ENCODE measurements at regions not wholly inside any gene's neighbourhood (a gene's known extent, or its start where the extent isn't known, plus 50 kb on each side); places are given as distances from the start of the nearest gene placed in this dataset.

- no peak for DNase-seq (ENCODE audit: low spot score)
Measured at GRCh38 chr10:30531751-30532530, 97.6 kb downstream of the LYZL2 start.

- peak; percentile 74 for DNase-seq (ENCODE audit: low spot score)
Measured at GRCh38 chr10:30529373-30529998, 95.5 kb downstream of the MAP3K8 start.

GRCh38 chr10:30528429-30528786 is 94.4 kb downstream of the MAP3K8 start:
- peak; percentile 31 for DNase-seq (ENCODE audit: low spot score)

GRCh38 chr10:30527623-30528428 is 93.8 kb downstream of the MAP3K8 start:
- peak; percentile 24 for DNase-seq (ENCODE audit: low spot score)

- DNase-seq (ENCODE audit: low spot score), result peak; percentile 30
Measured at GRCh38 chr10:30522661-30523078, 88.7 kb downstream of the MAP3K8 start.

- DNase-seq (ENCODE audit: low spot score), result no peak
Measured at GRCh38 chr10:30518907-30519306, 84.9 kb downstream of the MAP3K8 start.
